B cell (primary cell): ENCODE measurements at regions not wholly inside any gene's neighbourhood (a gene's known extent, or its start where the extent isn't known, plus 50 kb on each side); places are given as distances from the start of the nearest gene placed in this dataset.
A peak's percentile ranks its signal among the peaks of the same experiment; 100 is the strongest.

Experiments used
- ATAC-seq: fragments of 200-7000 bp; cut with Tn5 transposase; one replicate; pipeline ENCODE4 v1.10.0; 2021; ENCODE audit warnings: low read depth, mild to moderate bottlenecking, moderate number of reproducible peaks, moderate library complexity
- CTCF ChIA-PET: fragments of 350-600 bp; sonication (Branson Sonifier 250); formaldehyde crosslinking; loops from one replicate; lab custom pipeline; 2021; ENCODE audit warnings: antibody characterized with exemption, inconsistent platforms; lab: Charles Lee
- POLR2A ChIA-PET: fragments of 350-600 bp; sonication (Branson Sonifier 250); formaldehyde crosslinking; loops from one replicate; lab custom pipeline; 2021; ENCODE audit warnings: antibody characterized with exemption; lab: Charles Lee
- DNase-seq: peaks from one replicate; pipeline ENCODE4 v3.0.0; 2013
- H2AFZ ChIP-seq: 2 replicates; pipeline ENCODE4 v1.6.1; 2012; ENCODE audit warnings: mild to moderate bottlenecking, low read depth, low read length; ENCODE audit not compliant: insufficient read depth, poor library complexity, severe bottlenecking
- H3K27ac ChIP-seq, 2 donors: 1 replicate in 1 of 2; 2 replicates in 1 of 2; pipeline ENCODE4 v1.5.1; 2012 to 2013; ENCODE audit warnings: low read length in 2 of 2, mild to moderate bottlenecking in 2 of 2, moderate library complexity in 1 of 2
- H3K27me3 ChIP-seq, 4 experiments: fragments of 200-600 bp in 1 of 4; sonication (generic) in 1 of 4; replicated peaks in 1 of 4; 1 replicate in 2 of 4; 2 replicates in 2 of 4; pipeline versions ENCODE4 v1.6.1 to v1.7.0; 2013 to 2016; ENCODE audit warnings: low read length in 3 of 4, mild to moderate bottlenecking in 2 of 4, mixed read lengths in 1 of 4, moderate library complexity in 1 of 4; ENCODE audit not compliant: insufficient read depth in 4 of 4, control insufficient read depth in 3 of 4; ENCODE audit errors: control extremely low read depth in 1 of 4
- H3K36me3 ChIP-seq, 2 experiments: replicated peaks in 1 of 2; 1 replicate in 1 of 2; 2 replicates in 1 of 2; pipeline versions ENCODE4 v1.6.1 to v1.7.1; 2013; ENCODE audit warnings: low read length in 1 of 2; ENCODE audit not compliant: insufficient read depth in 2 of 2, control insufficient read depth in 1 of 2; ENCODE audit errors: control extremely low read depth in 1 of 2, extremely low read depth in 1 of 2
- H3K4me1 ChIP-seq, 2 donors: fragments of 200-600 bp in 1 of 2; sonication (generic) in 1 of 2; 1 replicate in 1 of 2; 2 replicates in 1 of 2; pipeline versions ENCODE4 v1.5.1 to v1.6.1; 2013 to 2017; ENCODE audit warnings: low read length in 2 of 2; ENCODE audit not compliant: control insufficient read depth in 2 of 2, insufficient read depth in 2 of 2
- H3K4me2 ChIP-seq: replicated peaks from 2 replicates; pipeline ENCODE3; 2012; ENCODE audit warnings: mild to moderate bottlenecking, low read depth, low read length; ENCODE audit not compliant: poor library complexity, severe bottlenecking
- H3K4me3 ChIP-seq, 5 experiments: fragments of 200-600 bp in 1 of 5; sonication (generic) in 1 of 5; 1 replicate in 3 of 5; 2 replicates in 2 of 5; pipeline versions ENCODE4 v1.5.1 to v1.7.0; 2011 to 2016; ENCODE audit warnings: low read length in 4 of 5, mild to moderate bottlenecking in 4 of 5, low read depth in 2 of 5, control low read depth in 1 of 5, moderate library complexity in 1 of 5; ENCODE audit not compliant: insufficient read depth in 1 of 5; ENCODE audit errors: control extremely low read depth in 1 of 5, extremely low read depth in 1 of 5
- H3K79me2 ChIP-seq: fragments of 200-600 bp; sonication (generic); one replicate; pipeline ENCODE4 v1.6.0; 2016; ENCODE audit warnings: low read length; ENCODE audit not compliant: control insufficient read depth, insufficient read depth
- H3K9ac ChIP-seq: fragments of 200-600 bp; sonication (generic); 2 replicates; pipeline ENCODE4 v1.6.1; 2017; ENCODE audit warnings: mild to moderate bottlenecking, low read length, moderate library complexity
- H3K9me3 ChIP-seq, 3 donors: one replicate each; pipeline versions ENCODE4 v1.6.1 to v1.7.1; 2013; ENCODE audit warnings: low read length in 2 of 3; ENCODE audit not compliant: control insufficient read depth in 2 of 3, insufficient read depth in 1 of 3; ENCODE audit errors: control extremely low read depth in 1 of 3
- H4K20me1 ChIP-seq: 2 replicates; pipeline ENCODE4 v1.6.0; 2012; ENCODE audit warnings: mild to moderate bottlenecking, low read length; ENCODE audit not compliant: insufficient read depth, control insufficient read depth, poor library complexity, severe bottlenecking
- H3K27ac Mint-ChIP-seq: one replicate; pipeline ENCODE4 v1.8.0; 2021; ENCODE audit warnings: mixed read lengths
- H3K27me3 Mint-ChIP-seq: one replicate; pipeline ENCODE4 v1.8.0; 2021; ENCODE audit warnings: mixed read lengths
- H3K4me1 Mint-ChIP-seq: one replicate; pipeline ENCODE4 v1.8.0; 2021; ENCODE audit warnings: mixed read lengths
- H3K4me3 Mint-ChIP-seq: one replicate; pipeline ENCODE4 v1.8.0; 2021; ENCODE audit warnings: mixed read lengths
- H3K9me3 Mint-ChIP-seq: one replicate; pipeline ENCODE4 v1.8.0; 2022; ENCODE audit warnings: mixed read lengths; ENCODE audit not compliant: insufficient read depth
- CTCF ChIP-seq: fragments of 200-600 bp; IDR thresholded peaks from one replicate; pipeline ENCODE4 v1.8.0; 2022; ENCODE audit warnings: antibody characterized with exemption, mild to moderate bottlenecking
- EZH2 ChIP-seq: IDR thresholded peaks from 2 replicates; pipeline ENCODE4 v1.6.1; 2012; ENCODE audit warnings: borderline replicate concordance, low read depth, mild to moderate bottlenecking, moderate library complexity, low read length; ENCODE audit not compliant: insufficient read depth, poor library complexity, severe bottlenecking
- WGBS: methylation state at CpG from one replicate; pipeline ENCODE4 v1.1.5; 2013; ENCODE audit warnings: missing lambda C conversion rate; ENCODE audit not compliant: insufficient coverage; 5-methylcytosine and 5-hydroxymethylcytosine counted together
- intact Hi-C: fragments of 100-400 bp; cut with micrococcal nuclease; formaldehyde crosslinking; loops from one replicate; pipeline ENCODE4 v1.10.0; 2022

- no peak for DNase-seq
- no peaks in the 10 kb centered on the region for H4K20me1 ChIP-seq
- H3K4me2 ChIP-seq = no peak overlapping the region
- no peaks in the 10 kb centered on the region for H3K9me3 ChIP-seq
- CTCF ChIA-PET = interaction anchor here (0.8 to 7.2 kb wide), 9 partner anchors 10 to 553 kb away, joined by 3 to 65 read pairs (median 5); no protein-coding TSS in a partner anchor
- Mint-ChIP-seq H3K4me1 (no peaks in the 10 kb centered on the region), H3K9me3 (no peaks in the 10 kb centered on the region), H3K4me3 (no peak overlapping the region), H3K27ac (no peak overlapping the region), H3K27me3 (peaks cover 2% of the 10 kb centered on the region)
- H3K4me1 ChIP-seq = no peaks in the 10 kb centered on the region
- 100% methylated on average over 1 of the region's 3 CpGs for WGBS
- H3K36me3 ChIP-seq = no peaks in the 10 kb centered on the region
- H3K4me3 ChIP-seq = no peak overlapping the region
- H2AFZ ChIP-seq = no peak overlapping the region
- no peak for TF ChIP-seq CTCF
- TF ChIP-seq EZH2 = no peak
- no peak overlapping the region for H3K27ac ChIP-seq
- intact Hi-C loops = loop anchor here (10.0 kb wide), 1 partner anchor 968 kb away; no protein-coding TSS in a partner anchor
- no peak for ATAC-seq
- no peaks in the 10 kb centered on the region for H3K27me3 ChIP-seq
- no peaks in the 10 kb centered on the region for H3K79me2 ChIP-seq
- POLR2A ChIA-PET = no interaction called here
- H3K9ac ChIP-seq = no peak overlapping the region
Measured at GRCh38 chr11:87422566-87422965, 384.8 kb downstream of the TMEM135 start.

GRCh38 chr11:87421422-87421821 lies 383.7 kb downstream of the TMEM135 start:
- Histone ChIP-seq H4K20me1 (no peaks in the 10 kb centered on the region), H3K9ac (no peak overlapping the region), H3K4me1 (no peaks in the 10 kb centered on the region), H3K79me2 (no peaks in the 10 kb centered on the region), H3K4me3 (no peak overlapping the region), H2AFZ (no peak overlapping the region), H3K4me2 (no peak overlapping the region), H3K27ac (no peak overlapping the region), H3K36me3 (no peaks in the 10 kb centered on the region), H3K9me3 (no peaks in the 10 kb centered on the region), H3K27me3 (no peaks in the 10 kb centered on the region)
- Mint-ChIP-seq H3K27ac (no peak overlapping the region), H3K9me3 (no peaks in the 10 kb centered on the region), H3K4me3 (no peak overlapping the region), H3K4me1 (no peaks in the 10 kb centered on the region), H3K27me3 (peaks cover 2% of the 10 kb centered on the region)
- no CpG with 5 or more reads among the region's 2 CpGs for WGBS
- TF ChIP-seq CTCF (peak; percentile 88), EZH2 (no peak)
- ATAC-seq (no peak), DNase-seq (peak; percentile 60)
- ChIA-PET CTCF (interaction anchor here (0.6 to 7.2 kb wide), 18 partner anchors 9 to 552 kb away, joined by 3 to 65 read pairs (median 4); no protein-coding TSS in a partner anchor), POLR2A (no interaction called here)
- intact Hi-C loops = loop anchor here (10.0 kb wide), 1 partner anchor 967 kb away; no protein-coding TSS in a partner anchor
